Muscle of back (tissue), 3 donors: ENCODE measurements at regions not wholly inside any gene's neighbourhood (a gene's known extent, or its start where the extent isn't known, plus 50 kb on each side); places are given as distances from the start of the nearest gene placed in this dataset.

ENCODE experiments used
- DNase-seq, 3 donors: peaks; one replicate each; pipeline versions ENCODE4 v3.0.0 to v3.0.0-alpha.2; 2013

GRCh38 chr6:141167945-141168344, 964.8 kb upstream of the GJE1 start:
- DNase-seq, result no peak

- DNase-seq, result no peak
Observed at GRCh38 chr6:141165002-141165665, 967.6 kb upstream of the GJE1 start.

- no peak for DNase-seq
Observed at GRCh38 chr6:141164042-141164743, 968.5 kb upstream of the GJE1 start.

- no peak for DNase-seq
Observed at GRCh38 chr6:141163107-141163506, 969.6 kb upstream of the GJE1 start.

GRCh38 chr6:141158740-141159139, 974.0 kb upstream of the GJE1 start:
- no peak for DNase-seq

- DNase-seq, result no peak
Observed at GRCh38 chr6:141153563-141153962, 979.2 kb upstream of the GJE1 start.

GRCh38 chr6:141152951-141153350, 979.8 kb upstream of the GJE1 start:
- peak; percentile 6 to 43 (median 14) for DNase-seq

- no peak for DNase-seq
Observed at GRCh38 chr6:141151710-141152417, 980.9 kb upstream of the GJE1 start.

GRCh38 chr6:141141870-141142269, 990.9 kb upstream of the GJE1 start:
- no peak for DNase-seq

- DNase-seq, result no peak
Observed at GRCh38 chr6:141140905-141141304, 991.8 kb upstream of the GJE1 start.

- no peak for DNase-seq
Observed at GRCh38 chr6:141139461-141139860, 993.3 kb upstream of the GJE1 start.

- DNase-seq, result peak in 1 of 3 donors; percentile 44
Observed at GRCh38 chr6:141134723-141135122, 998.0 kb upstream of the GJE1 start.

GRCh38 chr6:141133836-141134235, 998.9 kb upstream of the GJE1 start:
- no peak for DNase-seq

- DNase-seq, result peak in 1 of 3 donors; percentile 38
Observed at GRCh38 chr6:141133346-141133745, 999.4 kb upstream of the GJE1 start.

- no peak for DNase-seq
Observed at GRCh38 chr6:141131616-141132015, 1001.1 kb upstream of the GJE1 start.

GRCh38 chr6:141123497-141123896, 1009.2 kb upstream of the GJE1 start:
- DNase-seq, result no peak

GRCh38 chr6:141123049-141123448, 1009.7 kb upstream of the GJE1 start:
- peak in 2 of 3 donors; percentile 46 to 65 for DNase-seq

- DNase-seq, result no peak
Observed at GRCh38 chr6:141118991-141119390, 1013.7 kb upstream of the GJE1 start.

- DNase-seq, result peak; percentile 55 to 77 (median 58)
Observed at GRCh38 chr6:141117874-141118273, 1014.9 kb upstream of the GJE1 start.

- peak; percentile 22 to 78 (median 54) for DNase-seq
Observed at GRCh38 chr6:141110481-141110880, 1022.2 kb upstream of the GJE1 start.

GRCh38 chr6:141107591-141108160, 1025.0 kb upstream of the GJE1 start:
- DNase-seq, result peak in 1 of 3 donors; percentile 32

GRCh38 chr6:141105481-141105880, 1027.2 kb upstream of the GJE1 start:
- DNase-seq, result peak in 1 of 3 donors; percentile 45
